Amniotic stem cell (primary cell): ENCODE measurements at regions not wholly inside any gene's neighbourhood (a gene's known extent, or its start where the extent isn't known, plus 50 kb on each side); places are given as distances from the start of the nearest gene placed in this dataset.

Source experiments
- DNase-seq: peaks from one replicate; lab custom pipeline; 2025; lab: John Stamatoyannopoulos, UW

DNA sequence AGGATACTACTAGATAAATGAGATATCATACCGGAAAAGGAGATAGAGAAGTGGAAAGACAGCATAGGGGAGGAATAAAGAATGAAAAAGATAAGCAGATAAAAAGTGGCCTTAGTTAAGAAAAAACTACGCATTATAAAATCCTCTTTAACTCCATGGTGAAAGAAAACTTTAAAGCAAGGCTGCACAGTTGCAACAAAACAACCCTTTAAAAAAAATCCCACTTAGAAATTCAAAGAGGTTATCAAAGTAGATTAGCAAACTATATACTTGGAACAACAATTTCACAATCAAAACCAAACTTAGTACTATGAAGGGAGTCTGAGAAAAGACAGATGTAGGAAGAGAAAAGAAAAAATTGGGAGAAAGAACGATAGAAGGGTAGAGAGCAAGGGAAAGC is 133.4 kb upstream of the OSR1 start:
- DNase-seq = no peak

DNA sequence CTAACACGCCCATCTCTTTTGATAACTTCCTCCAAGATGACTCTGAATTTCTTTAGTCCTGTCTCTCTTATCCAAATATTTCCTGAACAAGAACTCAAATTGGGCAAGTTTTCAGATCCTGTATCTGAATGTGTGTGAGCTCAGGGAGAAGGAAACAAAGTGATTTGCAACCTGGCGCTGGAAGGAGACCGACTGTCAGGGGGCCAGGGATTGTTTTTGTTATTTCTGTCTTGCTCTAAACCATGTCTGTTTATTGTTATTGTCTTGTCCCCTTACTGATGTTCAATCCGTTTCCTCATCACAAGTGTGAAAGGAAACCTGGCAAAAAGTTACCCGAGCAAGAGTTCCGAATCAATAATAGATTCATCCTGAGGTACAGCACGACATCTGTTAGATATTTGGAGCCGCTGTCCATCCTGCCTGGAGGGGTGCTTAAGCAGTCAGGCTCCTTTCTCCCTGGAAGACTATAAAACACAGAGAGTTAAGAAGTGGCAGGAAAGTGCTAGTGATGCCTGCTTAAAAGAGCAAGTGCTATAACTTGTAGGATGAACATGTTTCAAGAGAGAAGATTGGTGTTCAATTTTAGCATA is 132.5 kb upstream of the OSR1 start:
- no peak for DNase-seq

DNA sequence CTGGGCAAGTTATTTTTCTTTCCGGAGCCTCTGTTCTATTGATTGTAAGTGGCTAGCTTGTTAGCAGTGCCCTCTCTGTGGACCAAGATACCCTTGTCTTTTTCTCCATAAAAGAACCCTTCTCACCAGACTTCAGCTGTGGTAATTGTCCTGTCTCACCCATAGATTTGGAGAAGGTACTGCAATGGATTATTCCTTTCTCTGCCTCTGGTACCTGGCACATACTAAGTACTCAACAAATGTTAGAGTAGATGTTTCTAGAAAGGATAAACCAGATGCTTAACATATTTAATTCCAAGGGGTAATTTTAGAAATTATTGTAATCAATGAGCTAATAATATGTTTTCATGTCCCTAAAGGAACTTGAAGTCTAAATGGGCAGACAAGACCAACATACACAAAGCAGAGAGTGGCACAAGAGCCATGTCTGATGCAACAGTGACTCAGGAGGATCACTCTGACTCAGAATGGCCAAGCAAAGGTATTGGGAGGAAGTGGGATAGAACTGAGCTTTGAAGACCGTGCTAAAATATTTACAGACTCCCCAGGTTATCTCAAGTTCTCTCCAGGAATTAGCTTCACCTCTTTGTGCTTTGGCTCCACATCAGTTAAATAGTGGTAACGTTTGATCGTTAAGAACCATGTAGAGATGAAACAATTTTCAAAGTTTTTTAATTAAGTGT is 129.7 kb upstream of the OSR1 start:
- DNase-seq = no peak

DNA sequence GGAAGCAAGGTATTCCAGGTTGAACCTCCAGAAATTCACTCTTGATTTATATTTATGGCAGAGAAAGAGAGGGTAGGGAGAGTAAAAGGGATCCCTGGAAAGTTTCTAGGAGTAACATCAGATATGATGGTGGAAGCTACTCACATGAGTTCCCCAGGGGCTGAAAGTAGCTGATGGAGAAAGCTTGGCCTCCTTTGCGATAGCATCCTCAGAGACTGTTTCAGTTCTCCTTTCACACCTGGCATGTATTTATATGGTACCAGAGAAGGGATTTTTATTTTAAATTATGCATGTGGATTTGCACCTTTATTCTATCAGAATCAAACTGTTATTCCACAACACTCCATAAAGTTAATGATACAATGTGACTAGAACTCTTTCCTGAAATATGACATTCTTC is 126.3 kb upstream of the OSR1 start:
- no peak for DNase-seq

DNA sequence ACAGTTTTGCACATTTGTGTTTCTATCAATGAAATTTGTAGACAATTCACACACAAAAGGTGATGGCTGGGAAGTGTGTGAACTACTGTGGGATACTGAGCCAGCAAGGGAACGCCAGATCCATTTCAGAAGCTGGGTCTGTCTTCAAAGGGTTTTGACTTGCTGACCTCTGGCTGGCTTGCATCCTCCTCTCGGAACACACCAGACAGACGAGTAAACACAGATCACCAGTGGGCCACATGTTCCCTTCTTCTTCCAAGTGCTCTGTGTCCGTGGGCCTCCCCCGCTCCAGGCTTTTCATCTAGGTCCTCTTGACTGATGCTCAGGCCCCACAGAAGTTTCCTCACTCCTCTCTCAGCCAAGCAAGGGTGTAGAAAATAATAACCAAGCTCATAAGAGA is 122.2 kb upstream of the OSR1 start:
- no peak for DNase-seq

DNA sequence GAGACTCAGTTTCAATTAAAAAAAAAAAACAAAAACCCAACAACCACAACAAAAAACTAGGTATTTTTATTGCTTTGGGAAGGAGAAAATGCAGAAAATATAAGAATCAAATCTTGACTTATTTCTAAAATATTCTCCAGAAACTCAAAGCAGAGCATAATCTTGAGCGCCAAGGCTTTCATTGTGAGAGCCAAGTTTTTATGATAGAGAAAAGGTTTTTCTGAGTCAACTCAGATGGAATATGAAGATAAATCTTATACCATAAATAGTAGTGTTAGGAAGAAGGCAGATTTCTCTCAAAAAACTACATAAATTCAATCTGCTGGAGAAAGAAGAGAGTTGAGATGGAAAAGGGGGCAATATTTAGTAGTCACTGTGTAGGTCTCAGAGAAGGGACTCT is 121.2 kb upstream of the OSR1 start:
- DNase-seq = no peak

DNA sequence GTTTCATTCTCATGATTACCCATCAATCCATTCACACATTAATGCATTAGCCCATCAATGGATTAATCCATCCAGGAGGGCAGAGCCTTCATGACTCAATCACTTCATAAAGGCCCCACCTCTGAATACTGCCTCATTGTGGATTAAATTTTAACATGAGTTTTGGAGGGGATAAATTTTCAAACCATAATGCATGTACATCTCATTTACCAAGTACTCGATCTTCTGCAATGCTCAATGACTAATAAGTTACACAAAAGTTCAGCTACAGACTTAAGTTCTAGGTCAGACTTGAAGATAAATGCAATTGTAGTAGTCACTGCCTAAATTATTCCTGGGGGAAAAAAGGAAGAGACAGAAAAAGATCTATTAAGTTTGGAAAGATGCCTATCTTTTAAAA is 120.0 kb upstream of the OSR1 start:
- no peak for DNase-seq

DNA sequence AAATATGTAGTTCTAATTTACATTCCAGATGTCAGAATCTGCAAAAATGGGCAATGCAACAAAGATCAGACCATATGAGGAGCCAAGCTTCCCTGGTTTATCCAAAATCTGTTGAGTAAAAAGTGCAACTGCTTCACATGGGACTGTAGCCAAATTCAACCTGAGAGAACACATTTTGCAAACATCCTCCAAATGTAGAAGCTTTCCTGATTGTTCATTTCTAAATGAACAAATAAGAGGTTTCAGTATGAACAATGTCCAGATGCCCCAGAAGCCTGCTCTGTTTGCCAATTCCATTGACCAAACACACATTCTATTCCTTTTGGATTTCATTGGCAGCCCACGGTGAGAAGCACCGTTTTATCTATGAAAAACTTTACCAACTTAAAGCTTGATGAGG is 117.9 kb upstream of the OSR1 start:
- no peak for DNase-seq

DNA sequence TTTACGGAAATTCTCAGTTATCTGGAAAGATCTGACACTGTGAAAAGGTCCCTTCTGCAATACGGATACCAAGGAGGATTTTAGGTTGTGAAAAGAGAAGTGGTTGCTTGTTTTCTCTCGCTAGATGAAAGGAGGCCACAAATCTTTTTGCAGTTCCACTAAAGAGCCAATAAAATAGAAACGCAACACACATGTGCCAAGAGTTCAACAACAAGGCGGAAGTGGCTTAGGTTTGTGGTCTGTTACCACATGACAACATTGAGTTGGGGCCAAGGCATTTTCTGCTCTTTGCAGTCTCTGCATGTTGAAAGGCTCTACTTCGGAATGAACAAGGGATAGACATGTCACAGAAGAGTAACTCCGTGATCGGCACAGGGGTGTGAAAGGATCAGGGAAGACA is 115.7 kb upstream of the OSR1 start:
- DNase-seq = no peak

DNA sequence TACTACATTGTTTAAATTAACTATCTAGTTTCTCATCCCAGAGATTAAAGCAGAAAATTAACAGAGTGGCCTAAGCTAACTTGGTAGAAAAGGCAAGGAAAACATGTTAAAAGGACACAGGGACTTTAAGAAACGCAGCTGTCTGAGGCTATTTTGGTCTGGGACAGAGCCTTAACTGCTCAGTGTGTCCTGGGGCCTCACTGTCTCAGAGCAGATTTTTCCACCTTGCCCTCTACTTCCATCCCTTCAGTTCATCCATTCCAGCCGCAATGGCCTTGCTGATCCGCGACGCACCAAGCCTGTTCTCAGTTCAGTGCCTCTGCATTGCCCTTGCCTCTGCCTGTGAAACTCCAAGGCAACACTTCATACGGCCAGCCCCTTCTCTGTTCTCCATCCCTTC is 114.9 kb upstream of the OSR1 start:
- DNase-seq = no peak

DNA sequence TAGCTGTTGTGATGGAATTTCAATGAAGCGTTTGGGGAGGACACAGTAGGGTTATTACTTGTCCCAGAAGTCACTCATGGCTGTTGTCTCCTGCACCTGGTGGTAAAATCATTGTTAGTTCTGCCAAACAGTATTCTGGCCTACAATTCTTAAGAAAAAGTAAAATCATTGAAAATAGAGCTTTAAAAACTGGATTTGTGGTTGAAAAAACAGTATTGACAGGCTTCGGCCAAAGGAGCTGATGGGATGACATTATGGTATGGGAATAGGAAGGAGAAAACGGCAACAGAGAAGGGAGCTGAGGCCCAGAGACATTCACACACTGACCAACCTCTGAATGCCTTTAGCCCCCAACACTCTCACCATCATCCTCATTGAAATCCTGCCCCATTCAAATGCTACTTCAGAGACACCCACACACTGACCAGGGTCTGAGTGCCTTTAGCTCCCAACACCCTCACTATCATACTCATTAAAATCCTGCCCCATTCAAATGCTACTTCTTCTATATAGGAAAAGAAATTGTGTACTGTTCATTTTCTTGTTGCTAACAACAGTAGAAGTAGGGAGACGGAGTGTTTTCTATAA is 114.1 kb upstream of the OSR1 start:
- no peak for DNase-seq

DNA sequence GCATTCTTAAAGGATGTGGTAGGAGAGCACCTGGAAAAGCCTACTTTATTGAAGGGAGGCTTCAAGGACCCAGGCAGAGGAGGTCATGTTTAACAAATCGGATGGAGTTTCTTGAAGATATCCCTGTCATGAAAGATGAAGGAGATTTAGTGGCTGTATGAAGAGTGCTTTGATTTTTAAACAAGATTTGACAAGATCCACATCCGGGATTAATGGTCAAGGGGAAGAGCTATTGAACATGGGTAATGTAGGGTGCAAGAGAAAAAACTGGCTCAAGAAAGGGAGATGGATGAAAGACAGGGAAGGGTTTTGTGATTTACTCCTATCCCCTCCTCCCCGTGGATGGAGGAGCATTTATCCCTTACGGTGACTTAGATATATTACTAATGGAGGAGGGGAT is 113.1 kb upstream of the OSR1 start:
- no peak for DNase-seq

DNA sequence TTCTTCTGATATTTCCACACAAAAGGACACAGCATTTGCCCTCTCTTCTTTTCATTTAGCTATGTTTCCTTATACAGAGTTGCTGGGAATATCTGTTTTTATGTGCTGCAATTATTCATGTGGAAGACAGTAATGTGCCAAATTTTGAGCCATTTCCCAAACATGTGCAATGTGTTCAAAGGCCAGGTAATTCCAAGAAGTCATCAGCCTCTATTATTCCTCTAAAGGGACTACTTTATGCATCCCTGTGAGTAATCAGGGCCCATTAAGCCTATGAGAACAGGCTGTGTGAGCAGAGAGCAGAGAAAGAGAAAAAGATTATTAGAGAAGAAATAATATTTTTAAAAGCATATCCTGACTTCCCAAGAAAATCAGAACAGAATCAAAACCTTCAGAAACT is 107.6 kb upstream of the OSR1 start:
- DNase-seq = no peak

DNA sequence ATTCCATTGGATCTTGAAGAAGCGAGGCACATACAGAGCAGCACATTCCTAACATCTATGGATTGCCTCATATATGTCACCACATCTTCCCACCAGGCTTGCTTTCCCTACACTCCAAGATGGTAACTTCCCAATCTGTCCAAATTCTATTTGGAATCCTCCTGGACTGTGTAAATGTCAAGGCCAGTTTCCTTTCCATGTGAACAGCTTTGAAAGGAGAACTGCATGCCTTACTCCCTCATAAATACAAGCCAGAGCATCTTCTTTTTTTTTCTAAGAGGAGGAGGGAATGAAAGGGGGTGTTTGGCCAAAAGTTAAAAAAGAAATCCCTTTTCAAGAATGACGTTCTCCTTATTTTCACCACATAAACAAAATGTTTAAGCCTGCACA is 103.8 kb upstream of the OSR1 start:
- DNase-seq = no peak

DNA sequence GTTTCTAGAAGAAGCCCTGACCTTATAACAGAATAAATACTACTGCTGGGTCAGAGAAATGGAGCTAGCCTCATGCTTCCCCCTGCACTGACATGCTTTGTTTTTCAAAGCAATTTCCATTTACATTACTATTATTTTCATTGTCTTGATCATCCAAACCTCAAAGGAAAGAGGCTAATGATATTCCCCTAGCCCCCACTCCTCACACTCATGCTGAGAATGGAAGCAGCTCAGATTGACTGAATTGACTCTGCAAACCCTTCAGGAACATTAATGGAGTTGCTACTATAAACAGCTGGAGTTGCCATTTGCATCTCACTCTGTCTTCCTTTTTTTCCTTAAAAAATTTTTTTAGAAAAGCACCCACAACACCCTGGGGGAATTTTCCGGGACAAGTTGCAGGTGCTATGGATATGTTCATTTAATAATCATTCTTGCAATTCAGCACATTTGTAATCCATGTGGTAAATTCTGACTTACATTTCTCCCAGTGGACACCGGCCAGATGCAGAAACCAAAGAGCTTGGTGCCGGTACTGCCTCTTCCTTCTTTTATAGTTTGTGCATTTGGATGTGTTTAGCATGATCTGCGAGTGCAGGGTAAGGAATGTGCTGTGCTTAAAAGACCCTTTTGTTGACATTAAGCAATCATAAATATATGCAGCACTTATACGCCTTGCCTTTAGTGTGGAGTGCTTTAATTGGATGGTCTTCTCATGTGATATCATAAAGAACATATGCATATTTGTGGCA is 103.3 kb upstream of the OSR1 start:
- no peak for DNase-seq

DNA sequence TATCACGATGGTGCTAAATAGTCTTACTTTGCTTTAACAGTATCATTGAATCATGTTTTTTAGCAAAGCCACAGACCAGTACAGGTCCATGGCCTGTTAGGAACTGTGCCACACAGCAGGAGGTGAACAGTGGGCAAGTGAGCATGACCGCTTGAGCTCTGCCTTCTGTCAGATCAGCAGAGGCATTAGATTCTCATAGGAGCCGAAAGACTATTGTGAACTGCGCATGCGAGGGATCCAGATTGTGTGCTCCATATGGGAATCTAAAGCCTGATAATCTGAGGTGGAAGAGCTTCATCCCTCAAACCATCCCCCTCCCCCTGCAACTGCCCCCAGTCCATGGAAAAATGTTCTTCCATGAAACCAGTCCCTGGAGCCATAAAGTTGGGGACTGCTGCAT is 102.3 kb upstream of the OSR1 start:
- DNase-seq = no peak

DNA sequence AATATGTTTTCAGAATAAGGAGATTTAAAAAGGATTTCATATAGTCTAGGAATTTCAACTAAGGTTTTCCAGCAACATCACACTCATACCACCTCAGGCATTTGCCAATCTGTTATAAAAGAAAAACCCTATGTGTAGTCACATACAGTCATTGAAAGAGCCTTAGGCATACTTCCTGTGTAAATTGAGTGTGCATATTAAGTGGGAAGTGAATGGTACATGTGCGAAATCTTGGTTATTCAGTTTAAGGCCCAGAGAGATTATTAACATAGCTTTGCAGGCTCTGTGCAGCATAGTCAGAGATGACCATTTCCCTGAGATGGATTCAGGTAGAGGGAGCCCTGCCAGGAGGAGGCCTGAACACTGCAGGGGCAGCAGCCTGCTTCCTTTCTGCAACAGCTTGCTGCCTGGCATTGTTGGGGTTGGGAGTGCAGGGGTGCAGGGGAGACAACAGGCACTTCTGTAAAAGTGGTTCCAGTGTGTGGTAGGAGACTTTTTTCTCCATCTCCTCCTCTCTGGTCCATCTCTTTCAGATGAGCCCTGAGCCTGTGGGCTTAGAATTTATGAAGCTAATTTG is 100.1 kb upstream of the OSR1 start:
- no peak for DNase-seq

DNA sequence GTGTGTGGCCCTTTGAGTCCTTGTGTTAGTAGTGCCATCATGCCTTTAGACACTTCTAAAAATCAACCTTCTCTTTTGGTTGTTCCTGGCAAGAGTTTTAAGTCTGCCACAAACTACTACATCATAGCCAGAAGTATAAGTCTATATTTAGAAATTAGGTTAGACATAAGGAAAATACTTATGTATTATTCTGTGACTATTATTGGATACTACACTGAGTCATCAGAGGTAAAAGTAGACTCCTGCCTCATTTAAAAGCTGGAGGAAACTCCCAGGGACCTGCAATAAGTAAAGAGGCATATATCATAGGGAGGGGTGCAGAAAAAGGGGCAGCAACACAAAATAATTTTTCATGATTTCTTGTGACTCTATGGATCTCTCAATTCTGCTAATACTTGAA is 99.4 kb upstream of the OSR1 start:
- no peak for DNase-seq

DNA sequence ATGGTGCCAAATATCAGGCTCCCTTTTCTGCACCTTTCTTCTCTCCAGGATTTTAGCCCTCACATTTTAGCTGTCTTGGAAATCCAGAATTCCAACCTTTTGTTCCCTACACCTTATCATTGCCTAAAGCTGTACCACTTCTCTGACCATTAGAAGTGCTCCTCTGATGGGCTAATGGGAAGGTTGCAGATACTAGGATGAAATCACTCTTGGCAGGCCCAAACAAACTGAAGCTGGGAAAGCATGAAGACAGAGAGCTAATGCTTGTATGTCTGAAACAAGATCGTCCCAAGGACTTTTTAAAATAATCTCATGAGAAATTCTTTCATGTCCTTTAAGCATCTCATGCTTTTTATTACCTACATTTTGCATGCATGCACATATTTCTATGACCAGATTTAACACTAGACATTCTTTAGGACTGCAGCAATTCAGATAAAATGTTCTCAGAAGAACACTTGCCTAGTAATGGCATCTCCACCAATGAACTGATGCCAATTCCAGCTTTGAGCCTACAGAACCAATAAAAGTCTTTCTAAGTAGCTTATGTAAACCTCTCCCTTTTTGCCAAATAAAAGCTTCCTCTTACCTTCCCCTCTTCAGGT is 98.4 kb upstream of the OSR1 start:
- DNase-seq = no peak

DNA sequence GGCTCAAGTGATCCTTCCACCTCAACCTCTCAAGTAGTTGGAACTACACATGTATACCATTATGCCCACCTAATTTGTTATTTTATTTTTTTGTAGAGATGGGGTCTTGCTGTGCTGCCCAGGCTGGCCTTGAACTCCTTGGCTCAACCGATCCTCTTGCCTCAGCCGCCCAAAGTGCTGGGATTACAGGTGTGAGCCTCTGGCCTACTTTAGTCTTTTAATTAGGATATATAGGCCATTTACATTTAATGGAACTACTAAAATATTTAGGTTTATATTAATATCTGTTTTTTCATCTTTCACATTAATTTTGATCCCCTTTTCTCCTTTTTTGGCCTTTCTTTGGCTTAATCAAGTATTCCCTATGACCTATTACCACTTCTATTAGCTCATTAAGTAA is 95.7 kb upstream of the OSR1 start:
- no peak for DNase-seq

DNA sequence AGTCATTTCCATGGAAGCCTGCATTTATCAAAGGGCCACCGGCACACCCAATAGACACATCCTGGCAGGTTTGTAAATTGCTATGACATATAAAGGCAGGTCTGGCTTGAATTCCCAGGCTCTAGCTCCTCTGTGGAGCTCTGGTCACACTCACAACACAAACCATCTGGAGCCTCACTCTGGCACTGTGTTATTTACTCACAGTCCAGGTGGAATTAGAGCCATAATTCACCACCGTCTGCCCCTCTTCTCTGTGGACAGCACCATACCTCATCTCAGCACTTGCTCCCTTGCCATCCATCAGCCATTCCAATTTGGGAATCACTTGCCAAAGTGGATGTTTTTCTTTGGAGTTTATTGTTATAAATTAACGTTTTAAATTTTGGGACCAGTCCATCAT is 84.3 kb upstream of the OSR1 start:
- DNase-seq = no peak

DNA sequence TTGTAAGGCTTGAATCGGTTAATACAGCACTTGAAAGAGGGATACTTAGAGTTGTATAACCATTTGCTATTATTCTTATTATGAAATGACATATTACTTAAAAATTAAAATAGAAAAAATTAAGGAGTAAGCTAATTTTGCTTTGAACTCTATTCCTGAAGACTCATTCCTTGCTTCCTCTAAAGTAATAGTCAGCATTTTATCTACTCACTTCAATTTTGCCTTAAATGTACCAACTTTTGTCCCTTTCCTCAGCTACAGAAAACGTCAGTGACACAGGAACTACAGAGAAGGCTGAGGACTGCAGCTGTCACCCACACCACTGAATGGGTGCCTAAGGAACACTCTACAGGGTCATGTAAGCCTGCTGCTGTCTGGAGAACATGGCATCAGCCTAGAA is 80.7 kb upstream of the OSR1 start:
- DNase-seq = no peak

DNA sequence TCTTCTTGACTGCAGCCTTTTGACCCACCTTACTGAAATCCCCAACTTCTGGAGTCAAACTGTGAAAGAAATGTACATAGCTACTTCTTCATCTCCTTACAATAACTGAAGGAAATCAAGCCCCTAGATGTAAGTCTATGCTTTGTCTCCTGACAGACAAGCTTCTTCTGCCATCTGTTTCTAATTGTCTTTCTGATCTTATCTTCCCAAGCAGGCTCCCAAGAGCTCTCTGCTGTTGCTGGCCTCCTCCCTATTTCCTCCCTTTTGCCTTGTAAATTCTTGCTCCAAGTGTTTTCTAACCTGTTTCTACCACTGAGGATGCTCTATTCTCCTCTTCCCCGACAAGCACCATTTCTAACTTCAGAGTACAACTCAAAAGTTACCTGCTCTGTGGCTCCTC is 77.4 kb upstream of the OSR1 start:
- peak; percentile 6 for DNase-seq
